Thymus (tissue), 11 donors: ENCODE measurements at regions not wholly inside any gene's neighbourhood (a gene's known extent, or its start where the extent isn't known, plus 50 kb on each side); places are given as distances from the start of the nearest gene placed in this dataset.

Experiments used
- DNase-seq, 9 donors: peaks; one replicate each; pipeline ENCODE4 v3.0.0-alpha.2; 2013; ENCODE audit warnings: low spot score in 9 of 9, low read depth in 6 of 9, missing footprints in 1 of 9
- H3K27ac ChIP-seq, 2 donors: one replicate each; pipeline ENCODE4 v1.5.1; 2013; ENCODE audit warnings: control low read depth in 1 of 2, low read depth in 1 of 2, low read length in 1 of 2, mild to moderate bottlenecking in 1 of 2, moderate library complexity in 1 of 2
- H3K27me3 ChIP-seq, 2 donors: one replicate each; pipeline ENCODE4 v1.5.1; 2013; ENCODE audit warnings: low read length in 1 of 2; ENCODE audit not compliant: control insufficient read depth in 2 of 2, insufficient read depth in 1 of 2
- H3K36me3 ChIP-seq, 2 donors: one replicate each; pipeline ENCODE4 v1.5.1; 2013; ENCODE audit warnings: low read length in 1 of 2, mild to moderate bottlenecking in 1 of 2, moderate library complexity in 1 of 2; ENCODE audit not compliant: control insufficient read depth in 2 of 2, insufficient read depth in 2 of 2
- H3K4me1 ChIP-seq, 2 donors: one replicate each; pipeline ENCODE4 v1.5.1; 2013; ENCODE audit warnings: low read length in 2 of 2; ENCODE audit not compliant: control insufficient read depth in 2 of 2, insufficient read depth in 2 of 2
- H3K4me3 ChIP-seq, 2 donors: one replicate each; pipeline ENCODE4 v1.5.1; 2013; ENCODE audit warnings: low read length in 2 of 2, control low read depth in 1 of 2, mild to moderate bottlenecking in 1 of 2
- H3K9me3 ChIP-seq, 2 donors: one replicate each; pipeline ENCODE4 v1.5.1; 2013; ENCODE audit warnings: low read length in 1 of 2, mild to moderate bottlenecking in 1 of 2; ENCODE audit not compliant: control insufficient read depth in 2 of 2, insufficient read depth in 1 of 2
- WGBS: extraction: QIAGEN DNeasy Blood & Tissue Kit; methylation state at CpG from one replicate; pipeline ENCODE4 v1.1.7; 2013; 5-methylcytosine and 5-hydroxymethylcytosine counted together
- donor health status: healthy.

- no peaks in the 10 kb centered on the region for H3K27me3 ChIP-seq
- 92% methylated on average over 8 of the region's 8 CpGs for WGBS
- no peaks in the 10 kb centered on the region for H3K4me1 ChIP-seq
- no peak overlapping the region for H3K4me3 ChIP-seq
- H3K36me3 ChIP-seq, result no peaks in the 10 kb centered on the region
- no peak overlapping the region for H3K27ac ChIP-seq
- H3K9me3 ChIP-seq, result no peaks in the 10 kb centered on the region
- DNase-seq, result no peak
These were observed 1041.0 kb downstream of the UQCRFS1 start for GRCh38 chr19:28171983-28172382.

GRCh38 chr19:28170066-28170465 lies 1042.9 kb downstream of the UQCRFS1 start:
- DNase-seq, result no peak
- H3K4me3 ChIP-seq, result no peak overlapping the region
- no peaks in the 10 kb centered on the region for H3K4me1 ChIP-seq
- H3K9me3 ChIP-seq, result no peaks in the 10 kb centered on the region
- H3K27ac ChIP-seq, result no peak overlapping the region
- 80% methylated on average over 3 of the region's 3 CpGs for WGBS
- H3K27me3 ChIP-seq, result no peaks in the 10 kb centered on the region
- no peaks in the 10 kb centered on the region for H3K36me3 ChIP-seq

- no peaks in the 10 kb centered on the region for H3K4me1 ChIP-seq
- H3K27ac ChIP-seq, result no peak overlapping the region
- DNase-seq, result no peak
- H3K4me3 ChIP-seq, result no peak overlapping the region
- 25% methylated on average over 5 of the region's 5 CpGs for WGBS
- no peaks in the 10 kb centered on the region for H3K36me3 ChIP-seq
- H3K9me3 ChIP-seq, result no peaks in the 10 kb centered on the region
- H3K27me3 ChIP-seq, result no peaks in the 10 kb centered on the region
These were observed 1043.6 kb downstream of the UQCRFS1 start for GRCh38 chr19:28169168-28169887.

- WGBS, result 36% methylated on average over 2 of the region's 2 CpGs
- H3K4me3 ChIP-seq, result no peak overlapping the region
- H3K27ac ChIP-seq, result no peak overlapping the region
- H3K27me3 ChIP-seq, result no peaks in the 10 kb centered on the region
- no peaks in the 10 kb centered on the region for H3K36me3 ChIP-seq
- no peak for DNase-seq
- no peaks in the 10 kb centered on the region for H3K9me3 ChIP-seq
- H3K4me1 ChIP-seq, result no peaks in the 10 kb centered on the region
These were observed 1044.4 kb downstream of the UQCRFS1 start for GRCh38 chr19:28168557-28168956.

- no peak overlapping the region for H3K27ac ChIP-seq
- no peak for DNase-seq
- H3K36me3 ChIP-seq, result no peaks in the 10 kb centered on the region
- no peaks in the 10 kb centered on the region for H3K4me1 ChIP-seq
- no peak overlapping the region for H3K4me3 ChIP-seq
- H3K9me3 ChIP-seq, result no peaks in the 10 kb centered on the region
- 84% methylated on average over 8 of the region's 8 CpGs for WGBS
- no peaks in the 10 kb centered on the region for H3K27me3 ChIP-seq
These were observed 1046.9 kb downstream of the UQCRFS1 start for GRCh38 chr19:28166025-28166424.

GRCh38 chr19:28164214-28164613 lies 1048.7 kb downstream of the UQCRFS1 start:
- no peaks in the 10 kb centered on the region for H3K9me3 ChIP-seq
- H3K36me3 ChIP-seq, result no peaks in the 10 kb centered on the region
- H3K4me1 ChIP-seq, result no peaks in the 10 kb centered on the region
- H3K27ac ChIP-seq, result no peak overlapping the region
- 94% methylated on average over 3 of the region's 3 CpGs for WGBS
- H3K27me3 ChIP-seq, result no peaks in the 10 kb centered on the region
- no peak for DNase-seq
- no peak overlapping the region for H3K4me3 ChIP-seq

GRCh38 chr19:28159065-28159464 lies 1053.9 kb downstream of the UQCRFS1 start:
- H3K4me1 ChIP-seq, result no peaks in the 10 kb centered on the region
- no peak overlapping the region for H3K27ac ChIP-seq
- no peaks in the 10 kb centered on the region for H3K9me3 ChIP-seq
- H3K4me3 ChIP-seq, result no peak overlapping the region
- H3K36me3 ChIP-seq, result no peaks in the 10 kb centered on the region
- H3K27me3 ChIP-seq, result no peaks in the 10 kb centered on the region
- DNase-seq, result no peak

- DNase-seq, result no peak
- Histone ChIP-seq H3K9me3 (no peaks in the 10 kb centered on the region), H3K27me3 (no peaks in the 10 kb centered on the region), H3K4me1 (no peaks in the 10 kb centered on the region), H3K36me3 (no peaks in the 10 kb centered on the region), H3K27ac (no peak overlapping the region), H3K4me3 (no peak overlapping the region)
- 96% methylated on average over 1 of the region's 1 CpG for WGBS
These were observed 1057.7 kb downstream of the UQCRFS1 start for GRCh38 chr19:28155265-28155664.

GRCh38 chr19:28154077-28154476 lies 1058.9 kb downstream of the UQCRFS1 start:
- WGBS, result 92% methylated on average over 2 of the region's 2 CpGs

More at GRCh38 chr19:28154077-28154476, 1058.9 kb downstream of the UQCRFS1 start:
- Histone ChIP-seq H3K4me3 (no peak overlapping the region), H3K36me3 (no peaks in the 10 kb centered on the region), H3K4me1 (no peaks in the 10 kb centered on the region), H3K27ac (no peak overlapping the region), H3K27me3 (no peaks in the 10 kb centered on the region), H3K9me3 (no peaks in the 10 kb centered on the region)
- DNase-seq, result no peak
